Neural cell (in vitro differentiated cells): ENCODE measurements at regions not wholly inside any gene's neighbourhood (a gene's known extent, or its start where the extent isn't known, plus 50 kb on each side); places are given as distances from the start of the nearest gene placed in this dataset.

Experiments
- CTCF ChIP-seq: fragments of 450-650 bp; IDR thresholded peaks from 2 replicates; pipeline ENCODE4 v1.5.1; 2014; ENCODE audit warnings: antibody characterized with exemption, mild to moderate bottlenecking, moderate library complexity; ENCODE audit not compliant: poor library complexity, severe bottlenecking
- EP300 ChIP-seq: fragments of 450-650 bp; conservative IDR thresholded peaks from 2 replicates; pipeline ENCODE4 v1.6.1; 2014; ENCODE audit warnings: antibody characterized with exemption, mild to moderate bottlenecking, moderate library complexity; ENCODE audit not compliant: poor library complexity, severe bottlenecking
- EZH2 ChIP-seq: fragments of 200-600, 300-800 bp; shearing (Covaris generic), sonication (generic); IDR thresholded peaks from 2 replicates; pipeline ENCODE4 v1.6.1; 2014; ENCODE audit warnings: antibody characterized with exemption, low read length, borderline replicate concordance, mild to moderate bottlenecking; ENCODE audit not compliant: insufficient read depth, poor library complexity, severe bottlenecking
- POLR2AphosphoS5 ChIP-seq: IDR thresholded peaks from 2 replicates; pipeline ENCODE4 v1.6.1; 2012
- REST ChIP-seq: IDR thresholded peaks from 2 replicates; pipeline ENCODE4 v1.6.1; 2012; ENCODE audit warnings: borderline replicate concordance
- SMC3 ChIP-seq: fragments of 450-650 bp; conservative IDR thresholded peaks from 2 replicates; pipeline ENCODE4 v1.6.1; 2014; ENCODE audit warnings: antibody characterized with exemption, mild to moderate bottlenecking, moderate library complexity; ENCODE audit not compliant: poor library complexity
- TAF1 ChIP-seq: IDR thresholded peaks from 2 replicates; pipeline ENCODE4 v1.6.1; 2012; ENCODE audit warnings: low read depth

GRCh38 chr13:75181906-75182305, 300.1 kb downstream of the TBC1D4 start:
- TF ChIP-seq CTCF (no peak), EZH2 (no peak), REST (no peak), SMC3 (no peak), POLR2AphosphoS5 (no peak), EP300 (no peak), TAF1 (no peak)
